NCI-H446 treated with DMSO at 0.1 percent for 48 hours (cell line): ENCODE measurements at regions not wholly inside any gene's neighbourhood (a gene's known extent, or its start where the extent isn't known, plus 50 kb on each side); places are given as distances from the start of the nearest gene placed in this dataset.

Experiments
- DNase-seq: peaks from one replicate; lab custom pipeline; 2025; lab: John Stamatoyannopoulos, UW

- no peak for DNase-seq
These were observed 110.1 kb upstream of the VEGFC start for GRCh38 chr4:176902710-176903323.

DNA sequence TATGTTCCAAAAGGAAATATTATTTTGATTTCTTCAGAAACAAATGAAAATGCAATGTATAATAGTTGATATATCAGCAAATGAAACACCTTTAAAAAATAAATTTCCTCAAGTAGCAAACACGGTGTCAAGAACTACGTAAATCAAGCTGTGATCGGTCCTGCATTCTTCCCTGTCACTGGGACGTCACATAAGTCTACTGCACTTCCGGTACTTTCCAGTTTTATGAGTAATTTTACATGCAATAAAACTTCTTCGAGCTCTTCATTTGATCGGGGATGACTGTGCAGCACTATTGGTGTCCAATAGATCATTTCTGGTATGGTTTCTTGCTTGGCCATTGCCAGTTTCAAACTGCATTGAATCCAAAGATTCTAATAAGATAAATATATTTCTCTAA is 114.0 kb upstream of the VEGFC start:
- no peak for DNase-seq

DNA sequence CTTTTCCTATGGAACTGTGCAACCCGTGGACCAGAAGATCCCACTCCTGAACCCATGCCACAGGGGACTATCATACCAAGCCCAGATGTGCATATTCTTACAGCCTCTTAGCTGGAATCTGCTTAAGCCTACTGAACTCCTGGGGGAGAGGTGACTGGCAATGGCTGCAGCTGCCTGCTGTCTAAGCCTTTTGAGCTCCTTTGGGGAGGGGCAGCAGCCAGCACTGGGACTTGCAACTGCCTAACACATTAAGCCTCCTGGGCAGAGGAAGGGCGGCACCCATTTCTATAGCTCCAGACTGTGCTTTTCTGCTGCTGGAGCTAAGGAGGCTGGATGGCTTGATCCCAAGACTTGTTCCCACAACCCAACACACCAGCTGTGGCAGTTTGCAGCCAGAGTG is 117.9 kb upstream of the VEGFC start:
- DNase-seq: no peak

DNA sequence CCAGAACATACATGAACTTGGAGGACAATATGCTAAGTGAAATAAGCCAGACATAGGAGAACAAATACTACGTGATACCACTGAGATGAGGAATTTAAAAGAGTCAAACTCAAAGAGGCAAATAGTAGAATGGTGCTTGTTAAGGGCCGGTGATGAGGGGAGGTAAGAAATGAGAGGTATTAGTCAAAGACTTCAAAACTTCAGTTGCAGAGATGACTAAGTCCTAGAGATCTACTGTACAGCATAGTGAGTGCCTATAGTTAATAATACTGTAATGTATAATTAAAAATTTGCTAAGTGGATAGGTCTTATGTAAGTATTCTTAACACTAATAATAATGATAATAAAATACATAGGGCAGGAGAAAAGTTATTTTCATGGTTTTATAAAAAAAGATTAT is 126.9 kb upstream of the VEGFC start:
- no peak for DNase-seq

GRCh38 chr4:176920694-176921093 is 128.0 kb upstream of the VEGFC start:
- DNase-seq: no peak

DNA sequence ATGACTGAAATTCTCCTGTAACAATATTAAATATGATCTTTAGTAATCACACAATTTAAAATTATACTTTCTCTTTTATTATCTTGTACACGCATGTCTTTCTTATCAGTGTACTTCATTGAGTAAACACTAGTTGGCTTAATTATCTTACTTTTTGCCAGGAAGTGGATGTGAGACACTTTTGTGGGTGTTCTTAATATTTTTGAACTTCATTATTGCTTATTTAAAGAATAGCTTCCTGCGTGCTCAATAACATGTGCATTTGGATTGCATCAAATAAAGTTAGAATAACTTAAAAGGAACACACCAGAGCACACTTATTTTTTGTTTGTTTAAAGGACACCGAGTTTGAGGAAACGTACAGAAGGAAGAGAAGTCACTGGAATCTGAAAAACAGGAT is 128.5 kb upstream of the VEGFC start:
- DNase-seq: no peak

DNA sequence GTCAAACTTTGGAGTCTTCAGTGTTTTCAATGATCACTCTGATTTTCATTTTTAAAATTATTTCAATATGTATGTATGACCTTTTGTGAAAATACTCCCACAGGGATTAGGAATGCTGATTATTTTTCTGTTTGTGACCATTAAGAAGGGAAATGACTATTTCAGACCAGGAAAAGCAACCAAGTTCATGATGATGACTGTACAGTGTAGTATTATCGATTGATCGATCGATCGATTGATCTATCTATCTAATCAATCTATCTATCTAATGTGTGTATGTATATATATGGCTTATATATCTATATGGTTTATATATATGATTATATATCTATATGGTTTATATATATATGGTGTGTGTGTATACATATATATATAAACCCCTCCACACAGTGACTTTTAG is 131.5 kb upstream of the VEGFC start:
- DNase-seq: no peak

GRCh38 chr4:176925962-176926361 is 133.2 kb upstream of the VEGFC start:
- no peak for DNase-seq

- DNase-seq: no peak
These were observed 134.4 kb upstream of the VEGFC start for GRCh38 chr4:176927117-176927516.

DNA sequence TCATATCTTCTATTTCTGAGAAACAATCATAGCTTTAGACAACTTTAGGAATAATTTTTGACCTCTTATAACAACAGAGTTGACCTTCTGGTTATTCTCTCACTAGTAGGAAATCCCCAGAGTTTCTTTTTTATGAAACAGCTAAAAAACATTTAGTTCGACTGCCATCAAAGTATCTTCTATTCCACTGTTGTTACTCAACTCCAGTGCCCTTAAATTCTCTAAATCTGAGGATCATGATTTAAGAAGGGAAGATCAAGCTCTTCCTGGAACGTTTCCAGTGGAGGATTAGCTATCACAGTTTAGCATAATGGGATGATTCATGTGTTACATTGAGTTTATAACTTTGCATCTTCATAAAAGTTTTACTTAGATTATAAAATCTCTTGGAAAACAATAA is 134.9 kb upstream of the VEGFC start:
- no peak for DNase-seq

DNA sequence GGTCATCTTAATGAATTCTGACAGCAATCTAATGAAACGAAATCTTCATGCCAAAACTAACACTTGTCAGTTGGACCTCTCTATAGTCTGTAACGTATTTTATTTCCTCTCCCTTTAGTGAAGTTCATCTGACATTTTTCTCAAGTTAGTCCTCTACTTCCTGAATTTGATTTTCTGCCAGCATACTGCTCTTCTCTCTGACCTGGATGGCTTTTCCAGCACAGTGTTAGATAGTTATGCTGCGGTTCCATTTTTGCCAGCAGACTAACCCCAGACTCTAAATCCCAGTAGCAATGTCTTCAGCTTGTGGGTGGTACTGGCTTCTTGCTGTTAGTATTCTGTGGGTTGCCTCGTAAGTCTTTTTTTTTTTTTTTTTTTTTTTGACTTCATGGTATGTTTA is 146.7 kb upstream of the VEGFC start:
- DNase-seq: no peak

DNA sequence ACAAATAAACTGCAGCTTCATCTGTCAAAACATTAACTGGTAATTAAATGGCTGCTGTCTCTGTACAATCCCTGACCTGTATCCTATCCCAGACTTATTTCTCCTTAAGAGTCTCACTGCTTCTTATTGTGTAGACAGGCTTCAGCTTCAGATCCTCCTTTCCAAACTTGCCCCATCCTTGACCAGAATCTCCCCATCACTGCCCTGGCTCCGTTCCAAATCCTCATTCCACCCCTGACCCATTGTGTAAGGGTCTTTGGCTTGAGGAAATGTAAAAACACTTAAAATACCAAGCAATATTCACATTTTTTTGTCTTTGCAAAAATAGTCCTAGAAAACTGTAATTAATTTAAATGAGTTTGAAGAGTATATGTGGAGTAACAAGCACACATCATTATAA is 152.6 kb upstream of the VEGFC start:
- no peak for DNase-seq

GRCh38 chr4:176949029-176949428 is 156.3 kb upstream of the VEGFC start:
- no peak for DNase-seq

- no peak for DNase-seq
These were observed 160.3 kb upstream of the VEGFC start for GRCh38 chr4:176953021-176953420.

DNA sequence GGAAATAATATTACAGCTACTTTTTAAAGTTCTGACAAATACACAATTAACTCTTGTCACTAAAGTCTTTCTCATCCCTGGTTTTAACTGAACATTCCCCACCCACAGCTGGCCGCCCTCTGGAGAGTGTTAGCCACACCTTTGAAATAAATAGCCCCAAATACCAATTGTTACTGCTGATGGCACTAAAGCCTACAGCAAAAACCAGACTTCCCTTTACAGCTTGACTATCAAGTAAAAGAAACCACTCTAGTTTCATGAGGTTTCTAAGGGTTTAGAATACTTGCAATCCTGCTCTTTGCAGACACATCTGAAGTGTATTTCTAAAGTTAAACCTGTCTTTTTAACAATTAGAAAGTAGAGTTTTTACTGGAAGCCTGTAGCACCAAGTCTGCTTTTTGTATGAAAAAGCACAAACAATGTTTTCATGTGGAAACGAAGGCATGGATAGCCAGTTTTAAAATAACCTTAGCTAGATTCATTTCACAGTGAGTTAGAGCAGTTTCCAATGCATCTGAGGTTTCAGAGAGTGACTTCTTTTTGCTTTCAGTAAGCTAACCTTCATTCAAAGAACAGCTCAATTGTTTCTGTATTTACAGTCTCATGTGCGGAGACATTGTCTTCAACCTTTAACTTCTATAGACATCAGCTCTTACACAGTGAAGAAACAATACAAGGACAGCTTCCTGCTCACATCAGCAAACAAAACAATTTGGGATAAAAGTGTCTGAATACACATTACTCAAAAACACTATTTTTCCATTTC is 164.8 kb upstream of the VEGFC start:
- DNase-seq: no peak

- no peak for DNase-seq
These were observed 167.3 kb upstream of the VEGFC start for GRCh38 chr4:176959980-176960379.

DNA sequence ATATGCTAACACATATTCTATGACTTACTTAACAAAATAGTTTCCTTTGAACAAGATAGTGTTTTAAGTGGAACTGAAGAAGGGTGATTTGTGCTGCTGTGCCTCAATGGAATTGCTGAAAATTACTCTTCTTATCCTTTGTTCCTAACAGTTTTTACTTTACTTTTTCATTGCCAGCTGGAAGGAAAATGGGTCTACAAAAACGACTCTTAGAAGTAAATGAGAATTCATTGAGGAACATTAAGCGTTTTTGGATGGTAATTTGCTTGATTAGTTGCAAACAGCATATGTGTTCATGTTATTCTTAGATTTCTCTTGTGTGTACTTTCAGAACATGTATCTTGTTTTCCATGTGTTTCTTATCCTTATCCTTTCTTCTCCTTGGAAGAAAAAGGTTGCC is 170.4 kb upstream of the VEGFC start:
- no peak for DNase-seq

- no peak for DNase-seq
These were observed 171.5 kb upstream of the VEGFC start for GRCh38 chr4:176964116-176964691.

DNA sequence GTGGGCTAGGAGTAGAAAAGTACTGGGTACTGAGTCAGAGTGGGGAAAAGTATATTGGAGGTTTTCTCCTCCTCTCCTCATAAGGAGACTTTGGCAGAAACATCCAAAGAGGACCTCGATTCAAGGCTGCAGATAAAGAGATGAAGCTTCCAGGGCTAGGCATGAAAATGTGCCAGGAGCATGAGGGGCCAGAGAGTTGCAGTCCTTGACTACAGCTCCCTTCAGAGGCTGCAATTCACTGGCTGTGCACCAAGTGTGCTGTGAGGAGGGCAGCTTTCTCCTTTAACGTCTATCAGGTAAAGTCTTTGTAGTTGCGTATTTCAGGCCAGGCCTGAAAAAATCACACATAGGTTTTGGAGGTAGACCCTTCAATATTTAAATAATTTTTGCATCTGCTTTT is 174.9 kb upstream of the VEGFC start:
- DNase-seq: no peak

- DNase-seq: no peak
These were observed 175.4 kb upstream of the VEGFC start for GRCh38 chr4:176968094-176968493.

- DNase-seq: no peak
These were observed 176.3 kb upstream of the VEGFC start for GRCh38 chr4:176969011-176969410.

DNA sequence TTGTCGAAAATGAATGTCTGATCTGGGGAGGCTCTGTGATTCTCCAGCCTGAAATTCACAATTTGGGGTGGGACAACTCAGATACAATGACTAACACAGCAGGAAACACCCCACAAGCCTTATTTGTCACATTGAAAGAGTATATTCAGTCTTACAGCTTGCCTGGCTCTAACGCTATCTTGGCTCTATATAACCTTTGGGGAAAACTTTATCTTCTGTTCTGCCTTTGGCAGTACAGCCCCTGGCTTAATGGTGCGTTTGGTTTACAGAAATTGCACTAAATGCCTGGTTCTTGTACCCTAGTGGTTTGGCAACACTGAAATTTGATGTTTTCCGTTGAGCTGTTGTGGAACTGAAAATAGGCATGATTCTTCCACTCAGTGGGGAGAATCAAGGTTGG is 178.1 kb upstream of the VEGFC start:
- no peak for DNase-seq

GRCh38 chr4:176971576-176972115 is 178.9 kb upstream of the VEGFC start:
- DNase-seq: no peak
